ENCODE measurements at regions not wholly inside any gene's neighbourhood (a gene's known extent, or its start where the extent isn't known, plus 50 kb on each side); places are given as distances from the start of the nearest gene placed in this dataset.
"Not testable (repeated sequence)": the region's sequence is repeated elsewhere in the genome, so short reads cannot be mapped to it uniquely, and the experiment has no call there.

GRCh38 chr1:66424530-66424929, 109.4 kb upstream of the SGIP1 start:
- not testable (repeated sequence) for DNase-seq (ENCODE audit: low spot score); ATAC-seq (ENCODE audit: low FRiP score)

DNA sequence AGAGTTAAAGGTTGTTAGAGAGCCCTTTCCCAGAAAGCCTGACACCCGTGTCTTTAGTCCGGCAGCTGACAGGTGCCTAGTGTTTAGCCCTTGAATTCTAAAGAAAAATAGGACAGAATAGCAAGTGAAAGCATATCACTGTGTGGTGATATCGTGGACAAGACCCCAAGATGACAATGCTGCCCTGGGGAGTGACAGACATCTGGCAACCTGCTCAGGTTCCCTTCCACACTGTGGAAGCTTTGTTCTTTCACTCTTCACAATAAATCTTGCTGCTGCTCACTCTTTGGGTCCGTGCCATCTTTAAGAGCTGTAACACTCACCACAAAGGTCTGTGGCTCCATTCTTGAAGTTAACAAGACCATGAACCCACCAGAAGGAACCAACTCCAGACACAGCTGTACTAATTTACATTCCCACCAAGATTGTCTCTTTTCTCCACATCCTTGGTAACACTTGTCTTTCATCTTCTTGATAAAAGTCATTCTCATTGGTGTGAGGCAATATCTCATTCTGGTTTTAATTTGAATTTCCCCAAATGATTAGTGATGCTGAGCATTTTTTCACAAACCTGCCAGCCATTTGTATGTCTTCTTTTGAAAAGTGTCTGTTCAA, 107.6 kb upstream of the SGIP1 start:
- ATAC-seq (ENCODE audit: low FRiP score) (no peak), DNase-seq (ENCODE audit: low spot score) (no peak)
- no peak for TF ChIP-seq CTCF (IDR thresholded peaks at IDR 0.05)

GRCh38 chr1:66430815-66431214, 103.1 kb upstream of the SGIP1 start:
- ATAC-seq (ENCODE audit: low FRiP score); DNase-seq (ENCODE audit: low spot score): not testable (repeated sequence)

- ATAC-seq (ENCODE audit: low FRiP score), result no peak
Observed at GRCh38 chr1:66431999-66432398, 102.0 kb upstream of the SGIP1 start.

DNA sequence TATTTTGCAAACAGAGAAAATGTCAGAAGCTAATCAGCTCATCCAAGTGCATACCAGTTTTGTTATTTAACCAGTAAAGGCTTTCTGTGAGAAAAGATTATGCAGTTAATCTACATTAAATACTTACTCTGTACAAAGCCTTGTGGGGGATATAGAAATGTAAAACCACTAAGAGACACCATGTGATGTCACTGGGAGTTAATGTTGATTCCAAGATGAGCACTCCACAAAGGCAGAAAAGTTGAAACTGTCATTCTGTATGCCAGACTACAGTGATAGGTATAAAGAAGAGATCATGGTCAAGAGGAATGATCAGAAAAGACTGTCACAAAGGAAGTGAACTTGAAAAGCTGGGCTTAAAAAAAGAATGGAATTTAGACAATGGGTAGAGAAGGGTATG, 100.3 kb upstream of the SGIP1 start:
- ATAC-seq (ENCODE audit: low FRiP score), result no peak

More at GRCh38 chr1:66431999-66432398, 102.0 kb upstream of the SGIP1 start:
- no peak for DNase-seq (ENCODE audit: low spot score)
- TF ChIP-seq CTCF (IDR thresholded peaks at IDR 0.05), result no peak

DNA sequence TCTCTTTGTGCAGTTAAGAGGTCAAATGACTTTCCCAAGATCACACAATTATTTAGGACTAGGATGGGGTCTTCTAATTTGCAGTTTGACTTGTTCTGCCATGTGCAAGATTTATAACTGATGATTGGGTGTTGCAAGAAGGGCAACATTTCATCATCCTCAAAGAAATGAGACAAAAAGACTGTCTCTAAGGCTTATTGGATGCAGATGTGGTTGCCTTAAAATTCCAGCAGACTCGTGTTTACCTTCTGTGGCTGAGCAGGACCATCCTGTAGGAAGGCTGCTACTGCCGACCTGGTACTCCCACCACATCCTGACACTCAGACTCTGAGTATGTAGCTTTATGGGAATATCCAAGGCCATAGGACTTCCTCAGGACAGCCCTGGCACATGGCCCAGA, 99.9 kb upstream of the SGIP1 start:
- no peak for TF ChIP-seq CTCF (IDR thresholded peaks at IDR 0.05)
- DNase-seq (ENCODE audit: low spot score) (no peak), ATAC-seq (ENCODE audit: low FRiP score) (no peak)

More for the DNA sequence above, 100.3 kb upstream of the SGIP1 start:
- TF ChIP-seq CTCF (IDR thresholded peaks at IDR 0.05), result no peak
- no peak for DNase-seq (ENCODE audit: low spot score)

DNA sequence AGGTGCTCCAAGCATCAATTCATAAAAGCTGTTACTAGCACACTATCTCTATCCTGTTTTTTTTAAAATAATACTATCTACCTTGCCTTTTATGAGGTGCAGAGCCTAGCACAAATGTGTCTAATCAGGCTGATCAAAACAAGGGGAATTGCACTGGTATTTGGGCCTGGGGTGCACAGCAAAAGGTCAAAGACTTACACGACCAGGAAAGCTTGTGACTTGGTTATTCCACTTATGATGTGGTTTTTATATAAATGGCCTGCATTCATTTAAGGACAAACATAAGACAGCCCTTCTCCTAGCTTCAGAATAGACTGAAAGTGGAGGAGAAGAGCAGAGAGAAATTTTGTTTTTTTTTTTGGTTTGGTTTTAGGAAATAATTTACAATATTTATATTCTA, 98.4 kb upstream of the SGIP1 start:
- TF ChIP-seq CTCF (IDR thresholded peaks at IDR 0.05), result no peak
- DNase-seq (ENCODE audit: low spot score) (no peak), ATAC-seq (ENCODE audit: low FRiP score) (no peak)

DNA sequence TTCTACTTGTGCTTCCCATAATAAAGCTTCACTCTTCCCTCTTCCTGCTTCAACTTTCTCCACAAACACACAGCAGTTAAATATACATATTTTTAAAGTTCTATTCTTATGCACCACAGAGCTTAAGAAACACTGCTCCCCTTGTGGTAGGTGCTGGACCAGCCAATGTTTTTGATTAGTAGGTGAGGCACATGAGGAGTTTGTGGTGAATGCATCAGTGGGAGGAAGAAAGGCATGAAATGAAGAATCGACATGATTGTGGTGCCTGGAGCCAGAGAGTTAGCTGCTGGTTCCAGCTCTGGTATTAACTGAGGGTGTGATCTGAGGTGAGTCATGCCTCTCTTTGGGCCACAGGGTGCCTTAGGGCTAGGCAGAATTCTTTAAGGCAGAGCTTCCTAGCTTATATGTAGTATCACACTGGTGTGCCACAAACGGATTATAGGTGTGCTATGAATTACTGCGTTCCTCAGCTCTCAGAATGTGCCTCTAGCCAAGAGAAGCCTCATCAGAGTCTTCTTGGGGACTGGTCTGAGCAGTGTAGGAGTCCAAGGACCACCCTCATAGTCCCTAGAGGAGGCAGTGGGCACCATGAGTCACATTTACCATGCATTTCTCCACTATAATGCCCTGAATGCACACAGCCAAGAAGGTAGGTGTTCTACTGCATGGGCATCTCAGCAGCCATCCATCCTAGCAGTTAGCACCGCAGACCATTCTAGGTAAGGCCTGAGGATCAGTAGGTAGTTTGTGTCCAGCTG, 97.4 kb upstream of the SGIP1 start:
- DNase-seq (ENCODE audit: low spot score) (no peak), ATAC-seq (ENCODE audit: low FRiP score) (peak; percentile 51)
- no peak for TF ChIP-seq CTCF (IDR thresholded peaks at IDR 0.05)

All from omental fat pad (tissue), 3 donors.